ENCODE measurements at regions not wholly inside any gene's neighbourhood (a gene's known extent, or its start where the extent isn't known, plus 50 kb on each side); places are given as distances from the start of the nearest gene placed in this dataset.

DNA sequence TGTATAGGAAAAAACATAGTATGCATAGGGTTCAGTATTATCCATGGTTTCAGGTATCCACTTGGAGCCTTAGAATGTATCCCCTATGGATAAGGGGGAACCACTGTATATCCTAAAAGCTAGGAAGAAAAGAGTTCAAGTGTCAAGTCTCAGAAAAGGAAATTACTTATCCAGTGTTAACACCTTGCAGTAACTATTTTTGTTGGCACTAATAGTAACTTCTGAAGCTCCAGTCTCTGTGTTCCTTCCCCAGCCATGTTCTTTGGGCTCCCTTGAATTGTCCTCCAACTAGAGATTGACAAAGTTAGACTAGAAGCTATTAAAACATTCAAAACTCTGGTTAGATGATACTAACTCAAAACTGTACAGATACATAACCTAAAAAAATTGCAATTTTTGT, 370.8 kb downstream of the NFIB start:
- in situ Hi-C loops (cut with HindIII; ENCODE audit: extremely low pct_ligation_motif_present, low pct_unique_long_range_greater_than_20kb), result no loop called here
- Histone ChIP-seq H3K4me3 (replicated peaks in 1 of 3; ENCODE audit: insufficient read depth in 1 of 3, low read depth in 2 of 3, low read length in 3 of 3) (no peak overlapping the region), H3K36me3 (replicated peaks in 1 of 2; ENCODE audit: control insufficient read depth in 1 of 2, insufficient read depth in 2 of 2, low read length in 2 of 2) (no peaks in the 10 kb centered on the region), H4K20me1 (ENCODE audit: insufficient read depth, low read length) (no peaks in the 10 kb centered on the region), H3K9me3 (ENCODE audit: low read length) (no peaks in the 10 kb centered on the region), H3K79me2 (ENCODE audit: insufficient read depth, low read length) (no peaks in the 10 kb centered on the region), H3K4me2 (ENCODE audit: low read depth, low read length) (no peak overlapping the region), H3K4me1 (ENCODE audit: insufficient read depth, low read length) (no peaks in the 10 kb centered on the region), H3K27ac (ENCODE audit: extremely low read length, insufficient read depth, low read length) (no peak overlapping the region), H2AFZ (ENCODE audit: low read length) (no peak overlapping the region), H3K27me3 (ENCODE audit: control insufficient read depth in 1 of 2, insufficient read depth in 2 of 2, low read length in 2 of 2) (no peaks in the 10 kb centered on the region; a peak in 1 of 5 replicates), H3K9ac (ENCODE audit: insufficient read depth, low read depth, low read length) (no peak overlapping the region)
- no peak for DNase-seq (ENCODE audit: low spot score)
- intact Hi-C loops (cut with micrococcal nuclease; ENCODE audit: unreplicated experiment), result no loop called here
- BruUV-seq (replicated peaks), result no TSS peak
- ATAC-seq, result no peak
- POLR2A ChIA-PET, result no interaction called here
- CTCF ChIA-PET (ENCODE audit: low intra/inter-chr PET ratio, low total read pairs), result no interaction called here
- TF ChIP-seq MAFK (conservative IDR thresholded peaks at IDR 0.05 in 1 of 2, IDR thresholded peaks at IDR 0.05 in 1 of 2; ENCODE audit: low read length in 2 of 2) (no peak), ZNF549 (CRISPR knock-in tag; IDR thresholded peaks at IDR 0.05) (no peak), STAG1 (CRISPR knock-in tag; IDR thresholded peaks at IDR 0.05) (no peak), SYNCRIP (IDR thresholded peaks at IDR 0.05; ENCODE audit: insufficient read depth, low read depth, low read length) (no peak), TBX3 (IDR thresholded peaks at IDR 0.05; ENCODE audit: borderline replicate concordance) (no peak), IRX3 (CRISPR knock-in tag; IDR thresholded peaks at IDR 0.05; ENCODE audit: borderline replicate concordance, low read depth) (no peak), ZNF839 (CRISPR knock-in tag; IDR thresholded peaks at IDR 0.05; ENCODE audit: borderline replicate concordance) (no peak), ZBTB8A (CRISPR knock-in tag; IDR thresholded peaks at IDR 0.05; ENCODE audit: borderline replicate concordance, low read depth) (no peak)
- TF ChIP-seq, protein P1, sequence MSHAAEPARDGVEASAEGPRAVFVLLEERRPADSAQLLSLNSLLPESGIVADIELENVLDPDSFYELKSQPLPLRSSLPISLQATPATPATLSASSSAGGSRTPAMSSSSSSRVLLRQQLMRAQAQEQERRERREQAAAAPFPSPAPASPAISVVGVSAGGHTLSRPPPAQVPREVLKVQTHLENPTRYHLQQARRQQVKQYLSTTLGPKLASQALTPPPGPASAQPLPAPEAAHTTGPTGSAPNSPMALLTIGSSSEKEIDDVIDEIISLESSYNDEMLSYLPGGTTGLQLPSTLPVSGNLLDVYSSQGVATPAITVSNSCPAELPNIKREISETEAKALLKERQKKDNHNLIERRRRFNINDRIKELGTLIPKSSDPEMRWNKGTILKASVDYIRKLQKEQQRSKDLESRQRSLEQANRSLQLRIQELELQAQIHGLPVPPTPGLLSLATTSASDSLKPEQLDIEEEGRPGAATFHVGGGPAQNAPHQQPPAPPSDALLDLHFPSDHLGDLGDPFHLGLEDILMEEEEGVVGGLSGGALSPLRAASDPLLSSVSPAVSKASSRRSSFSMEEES (CRISPR knock-in tag; IDR thresholded peaks at IDR 0.05), result no peak
- TF ChIP-seq, protein P2, sequence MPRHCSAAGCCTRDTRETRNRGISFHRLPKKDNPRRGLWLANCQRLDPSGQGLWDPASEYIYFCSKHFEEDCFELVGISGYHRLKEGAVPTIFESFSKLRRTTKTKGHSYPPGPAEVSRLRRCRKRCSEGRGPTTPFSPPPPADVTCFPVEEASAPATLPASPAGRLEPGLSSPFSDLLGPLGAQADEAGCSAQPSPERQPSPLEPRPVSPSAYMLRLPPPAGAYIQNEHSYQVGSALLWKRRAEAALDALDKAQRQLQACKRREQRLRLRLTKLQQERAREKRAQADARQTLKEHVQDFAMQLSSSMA (CRISPR knock-in tag; IDR thresholded peaks at IDR 0.05), result no peak
- TF ChIP-seq, protein P3, sequence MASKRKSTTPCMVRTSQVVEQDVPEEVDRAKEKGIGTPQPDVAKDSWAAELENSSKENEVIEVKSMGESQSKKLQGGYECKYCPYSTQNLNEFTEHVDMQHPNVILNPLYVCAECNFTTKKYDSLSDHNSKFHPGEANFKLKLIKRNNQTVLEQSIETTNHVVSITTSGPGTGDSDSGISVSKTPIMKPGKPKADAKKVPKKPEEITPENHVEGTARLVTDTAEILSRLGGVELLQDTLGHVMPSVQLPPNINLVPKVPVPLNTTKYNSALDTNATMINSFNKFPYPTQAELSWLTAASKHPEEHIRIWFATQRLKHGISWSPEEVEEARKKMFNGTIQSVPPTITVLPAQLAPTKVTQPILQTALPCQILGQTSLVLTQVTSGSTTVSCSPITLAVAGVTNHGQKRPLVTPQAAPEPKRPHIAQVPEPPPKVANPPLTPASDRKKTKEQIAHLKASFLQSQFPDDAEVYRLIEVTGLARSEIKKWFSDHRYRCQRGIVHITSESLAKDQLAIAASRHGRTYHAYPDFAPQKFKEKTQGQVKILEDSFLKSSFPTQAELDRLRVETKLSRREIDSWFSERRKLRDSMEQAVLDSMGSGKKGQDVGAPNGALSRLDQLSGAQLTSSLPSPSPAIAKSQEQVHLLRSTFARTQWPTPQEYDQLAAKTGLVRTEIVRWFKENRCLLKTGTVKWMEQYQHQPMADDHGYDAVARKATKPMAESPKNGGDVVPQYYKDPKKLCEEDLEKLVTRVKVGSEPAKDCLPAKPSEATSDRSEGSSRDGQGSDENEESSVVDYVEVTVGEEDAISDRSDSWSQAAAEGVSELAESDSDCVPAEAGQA (IDR thresholded peaks at IDR 0.05; ENCODE audit: low read depth), result no peak
- TF ChIP-seq, protein P3 (CRISPR knock-in tag; IDR thresholded peaks at IDR 0.05; ENCODE audit: borderline replicate concordance), result no peak
- FAIRE-seq, result no peak
